GM12892 (cell line): ENCODE measurements at regions not wholly inside any gene's neighbourhood (a gene's known extent, or its start where the extent isn't known, plus 50 kb on each side); places are given as distances from the start of the nearest gene placed in this dataset.

Experiments used
- POLR2A ChIP-seq: IDR thresholded peaks from 2 replicates; pipeline ENCODE4 v1.6.1; 2011; ENCODE audit warnings: low read depth, low read length, control low read depth
- TAF1 ChIP-seq: IDR thresholded peaks from 2 replicates; pipeline ENCODE4 v1.6.1; 2011; ENCODE audit warnings: low read depth, mild to moderate bottlenecking, control low read depth, low read length, borderline replicate concordance

GRCh38 chr3:74435631-74436030 is 178.8 kb downstream of the CNTN3 start:
- TF ChIP-seq TAF1 (no peak), POLR2A (no peak)
